GM23338 (cell line): ENCODE measurements at regions not wholly inside any gene's neighbourhood (a gene's known extent, or its start where the extent isn't known, plus 50 kb on each side); places are given as distances from the start of the nearest gene placed in this dataset.

Experiments used
- ATAC-seq: fragments of 200-7000 bp; cut with Tn5 transposase; 3 replicates; pipeline ENCODE4 v1.9.1; 2020
- DNase-seq: peaks from one replicate; pipeline ENCODE4 v3.0.0-alpha.2; 2015; ENCODE audit warnings: low spot score
- H2AFZ ChIP-seq: fragments of 200-600 bp; sonication (generic); 2 replicates; pipeline ENCODE4 v1.8.0; 2016; ENCODE audit warnings: antibody characterized with exemption, mild to moderate bottlenecking, moderate library complexity
- H3F3A ChIP-seq: fragments of 200-600 bp; sonication (generic); replicated peaks from 2 replicates; pipeline ENCODE4 v1.8.0; 2017; ENCODE audit warnings: antibody characterized with exemption, mixed run types, low read depth
- H3K27ac ChIP-seq: fragments of 200-600 bp; sonication (generic); 2 replicates; pipeline ENCODE4 v1.6.1; 2016; ENCODE audit warnings: low read depth
- H3K27me3 ChIP-seq: fragments of 200-600 bp; sonication (generic); 2 replicates; pipeline ENCODE4 v1.8.0; 2016; ENCODE audit warnings: mild to moderate bottlenecking, mixed run types, moderate library complexity; ENCODE audit not compliant: insufficient read depth
- H3K36me3 ChIP-seq: fragments of 200-600 bp; sonication (generic); 2 replicates; pipeline ENCODE4 v1.8.0; 2016; ENCODE audit warnings: mild to moderate bottlenecking; ENCODE audit not compliant: insufficient read depth
- H3K4me1 ChIP-seq: fragments of 200-600 bp; sonication (generic); 2 replicates; pipeline ENCODE4 v1.8.0; 2016; ENCODE audit warnings: mild to moderate bottlenecking, moderate library complexity; ENCODE audit not compliant: insufficient read depth
- H3K4me2 ChIP-seq: fragments of 200-600 bp; sonication (generic); 2 replicates; pipeline ENCODE4 v1.7.1; 2017; ENCODE audit warnings: mixed run types
- H3K4me3 ChIP-seq: fragments of 200-600 bp; sonication (generic); 2 replicates; pipeline ENCODE4 v1.6.1; 2016; ENCODE audit warnings: mixed run types
- H3K79me2 ChIP-seq: fragments of 200-600 bp; sonication (generic); replicated peaks from 2 replicates; pipeline ENCODE4 v1.8.0; 2017; ENCODE audit warnings: mild to moderate bottlenecking; ENCODE audit not compliant: insufficient read depth
- H3K9me2 ChIP-seq: fragments of 200-600 bp; sonication (generic); 2 replicates; pipeline ENCODE4 v1.8.0; 2017; ENCODE audit not compliant: insufficient read depth
- H4K20me1 ChIP-seq: fragments of 200-600 bp; sonication (generic); replicated peaks from 2 replicates; pipeline ENCODE4 v1.8.0; 2017; ENCODE audit warnings: mild to moderate bottlenecking; ENCODE audit not compliant: insufficient read depth
- H3K27ac Mint-ChIP-seq: 2 replicates; pipeline ENCODE4 v1.8.0; 2020; ENCODE audit warnings: inconsistent platforms, mild to moderate bottlenecking, moderate library complexity, mixed read lengths
- H3K27me3 Mint-ChIP-seq: 3 replicates; pipeline ENCODE4 v1.8.0; 2022; ENCODE audit warnings: low read depth, mild to moderate bottlenecking, moderate library complexity, mixed read lengths, inconsistent platforms; ENCODE audit not compliant: insufficient read depth, poor library complexity
- H3K36me3 Mint-ChIP-seq: 3 replicates; pipeline ENCODE4 v1.8.0; 2021; ENCODE audit warnings: low read depth, mild to moderate bottlenecking, inconsistent platforms, moderate library complexity, mixed read lengths
- H3K4me1 Mint-ChIP-seq: 3 replicates; pipeline ENCODE4 v1.8.0; 2020; ENCODE audit warnings: mild to moderate bottlenecking, inconsistent platforms, mixed read lengths
- H3K4me3 Mint-ChIP-seq: 3 replicates; pipeline ENCODE4 v1.8.0; 2021; ENCODE audit warnings: moderate library complexity, mild to moderate bottlenecking, inconsistent platforms, mixed read lengths
- H3K9me3 Mint-ChIP-seq: 3 replicates; pipeline ENCODE4 v1.8.0; 2020; ENCODE audit warnings: moderate library complexity, mild to moderate bottlenecking, inconsistent platforms, mixed read lengths
- CREB1 ChIP-seq: fragments of 250-450 bp; sonication (Bioruptor Pico); IDR thresholded peaks from 2 replicates; pipeline ENCODE4 v1.5.0; 2020; ENCODE audit warnings: low read depth, mild to moderate bottlenecking, moderate library complexity
- CTCF ChIP-seq, 2 experiments: fragments of 200-600 bp in 1 of 2; sonication (generic) in 1 of 2; conservative IDR thresholded peaks; 2 replicates each; pipeline versions ENCODE4 v1.5.1 to v1.6.1; 2016 to 2017; ENCODE audit warnings: antibody characterized with exemption in 2 of 2, low read depth in 2 of 2, mild to moderate bottlenecking in 2 of 2, moderate library complexity in 1 of 2
- EZH2 ChIP-seq: fragments of 200-600 bp; sonication (generic); IDR thresholded peaks from one replicate; pipeline ENCODE4 v1.8.0; 2017; ENCODE audit warnings: antibody characterized with exemption, mild to moderate bottlenecking, low read depth; ENCODE audit not compliant: unreplicated experiment
- EZH2phosphoT487 ChIP-seq: fragments of 200-600 bp; sonication (generic); IDR thresholded peaks from one replicate; pipeline ENCODE4 v1.8.1; 2018; ENCODE audit warnings: antibody characterized with exemption; ENCODE audit not compliant: unreplicated experiment
- JUNB ChIP-seq: IDR thresholded peaks from one replicate; pipeline ENCODE4 v1.6.1; 2016; ENCODE audit warnings: antibody characterized with exemption; ENCODE audit not compliant: unreplicated experiment
- NANOG ChIP-seq: IDR thresholded peaks from 2 replicates; pipeline ENCODE4 v1.6.1; 2016; ENCODE audit warnings: antibody characterized with exemption, borderline replicate concordance
- POLR2AphosphoS5 ChIP-seq: IDR thresholded peaks from 2 replicates; pipeline ENCODE4 v1.6.1; 2016; ENCODE audit warnings: antibody characterized with exemption, low read depth
- STAT1 ChIP-seq: IDR thresholded peaks from one replicate; pipeline ENCODE4 v1.6.1; 2016; ENCODE audit warnings: antibody characterized with exemption; ENCODE audit not compliant: unreplicated experiment
- ZNF114 ChIP-seq: fragments of 250-450 bp; sonication (Bioruptor Pico); IDR thresholded peaks from 2 replicates; pipeline ENCODE4 v1.5.0; 2020; ENCODE audit warnings: mild to moderate bottlenecking, moderate library complexity
- ZNF331 ChIP-seq: fragments of 250-450 bp; sonication (Bioruptor Pico); IDR thresholded peaks from 2 replicates; pipeline ENCODE4 v1.5.0; 2020; ENCODE audit warnings: low read depth, mild to moderate bottlenecking, moderate library complexity
- ZNF462 ChIP-seq: fragments of 250-450 bp; sonication (Bioruptor Pico); IDR thresholded peaks from 2 replicates; pipeline ENCODE4 v1.5.0; 2020; ENCODE audit warnings: mild to moderate bottlenecking, moderate library complexity
- TF ChIP-seq, protein P1 (sequence below): IDR thresholded peaks from one replicate; pipeline ENCODE4 v1.6.1; 2018; ENCODE audit warnings: antibody characterized with exemption; ENCODE audit not compliant: unreplicated experiment
- TF ChIP-seq, protein P2 (sequence below): IDR thresholded peaks from 2 replicates; pipeline ENCODE4 v1.6.1; 2016; ENCODE audit warnings: antibody characterized with exemption

DNA sequence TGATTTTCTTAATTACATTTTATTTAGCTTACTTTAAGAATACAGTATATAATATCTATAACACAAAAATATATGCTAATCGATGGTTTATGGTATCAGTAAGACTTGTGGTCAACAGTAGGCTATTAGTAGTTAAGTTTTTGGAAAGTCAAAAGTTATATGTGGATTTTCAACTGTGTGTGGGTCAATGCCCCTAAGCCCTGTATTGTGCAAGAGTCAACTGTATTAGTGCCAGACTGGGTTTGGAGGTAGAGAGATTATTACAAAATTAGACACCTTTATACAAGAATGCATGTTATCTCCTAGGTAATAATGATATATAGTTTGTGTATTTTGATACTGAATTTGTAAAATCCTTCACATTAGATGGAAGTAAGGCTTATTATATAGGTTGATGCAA, 100.3 kb upstream of the PRR32 start:
- Mint-ChIP-seq H3K36me3 (no peaks in the 10 kb centered on the region), H3K27me3 (no peaks in the 10 kb centered on the region), H3K9me3 (no peaks in the 10 kb centered on the region), H3K27ac (no peak overlapping the region), H3K4me3 (no peak overlapping the region), H3K4me1 (no peaks in the 10 kb centered on the region)
- no peaks in the 10 kb centered on the region for H3F3A ChIP-seq
- H3K4me2 ChIP-seq: no peak overlapping the region
- no peak for TF ChIP-seq EZH2
- no peak for TF ChIP-seq CTCF (conservative IDR thresholded peaks at IDR 0.05; ENCODE audit: low read depth in 2 of 2)
- TF ChIP-seq ZNF114 (CRISPR knock-in tag): no peak
- TF ChIP-seq CREB1 (CRISPR knock-in tag): no peak
- TF ChIP-seq ZNF462 (CRISPR knock-in tag): no peak
- no peak for TF ChIP-seq ZNF331 (CRISPR knock-in tag)
- TF ChIP-seq POLR2AphosphoS5: no peak
- TF ChIP-seq JUNB: no peak
- no peak for TF ChIP-seq EZH2phosphoT487
- no peak for TF ChIP-seq STAT1
- TF ChIP-seq, protein P1, sequence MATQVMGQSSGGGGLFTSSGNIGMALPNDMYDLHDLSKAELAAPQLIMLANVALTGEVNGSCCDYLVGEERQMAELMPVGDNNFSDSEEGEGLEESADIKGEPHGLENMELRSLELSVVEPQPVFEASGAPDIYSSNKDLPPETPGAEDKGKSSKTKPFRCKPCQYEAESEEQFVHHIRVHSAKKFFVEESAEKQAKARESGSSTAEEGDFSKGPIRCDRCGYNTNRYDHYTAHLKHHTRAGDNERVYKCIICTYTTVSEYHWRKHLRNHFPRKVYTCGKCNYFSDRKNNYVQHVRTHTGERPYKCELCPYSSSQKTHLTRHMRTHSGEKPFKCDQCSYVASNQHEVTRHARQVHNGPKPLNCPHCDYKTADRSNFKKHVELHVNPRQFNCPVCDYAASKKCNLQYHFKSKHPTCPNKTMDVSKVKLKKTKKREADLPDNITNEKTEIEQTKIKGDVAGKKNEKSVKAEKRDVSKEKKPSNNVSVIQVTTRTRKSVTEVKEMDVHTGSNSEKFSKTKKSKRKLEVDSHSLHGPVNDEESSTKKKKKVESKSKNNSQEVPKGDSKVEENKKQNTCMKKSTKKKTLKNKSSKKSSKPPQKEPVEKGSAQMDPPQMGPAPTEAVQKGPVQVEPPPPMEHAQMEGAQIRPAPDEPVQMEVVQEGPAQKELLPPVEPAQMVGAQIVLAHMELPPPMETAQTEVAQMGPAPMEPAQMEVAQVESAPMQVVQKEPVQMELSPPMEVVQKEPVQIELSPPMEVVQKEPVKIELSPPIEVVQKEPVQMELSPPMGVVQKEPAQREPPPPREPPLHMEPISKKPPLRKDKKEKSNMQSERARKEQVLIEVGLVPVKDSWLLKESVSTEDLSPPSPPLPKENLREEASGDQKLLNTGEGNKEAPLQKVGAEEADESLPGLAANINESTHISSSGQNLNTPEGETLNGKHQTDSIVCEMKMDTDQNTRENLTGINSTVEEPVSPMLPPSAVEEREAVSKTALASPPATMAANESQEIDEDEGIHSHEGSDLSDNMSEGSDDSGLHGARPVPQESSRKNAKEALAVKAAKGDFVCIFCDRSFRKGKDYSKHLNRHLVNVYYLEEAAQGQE: no peak
- no peak for TF ChIP-seq NANOG
- TF ChIP-seq, protein P2, sequence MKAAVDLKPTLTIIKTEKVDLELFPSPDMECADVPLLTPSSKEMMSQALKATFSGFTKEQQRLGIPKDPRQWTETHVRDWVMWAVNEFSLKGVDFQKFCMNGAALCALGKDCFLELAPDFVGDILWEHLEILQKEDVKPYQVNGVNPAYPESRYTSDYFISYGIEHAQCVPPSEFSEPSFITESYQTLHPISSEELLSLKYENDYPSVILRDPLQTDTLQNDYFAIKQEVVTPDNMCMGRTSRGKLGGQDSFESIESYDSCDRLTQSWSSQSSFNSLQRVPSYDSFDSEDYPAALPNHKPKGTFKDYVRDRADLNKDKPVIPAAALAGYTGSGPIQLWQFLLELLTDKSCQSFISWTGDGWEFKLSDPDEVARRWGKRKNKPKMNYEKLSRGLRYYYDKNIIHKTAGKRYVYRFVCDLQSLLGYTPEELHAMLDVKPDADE: no peak
- H3K27ac ChIP-seq: no peak overlapping the region
- H3K4me1 ChIP-seq: no peaks in the 10 kb centered on the region
- DNase-seq (no peak), ATAC-seq (no peak)
- no peaks in the 10 kb centered on the region for H4K20me1 ChIP-seq
- H3K79me2 ChIP-seq: no peaks in the 10 kb centered on the region
- no peaks in the 10 kb centered on the region for H3K36me3 ChIP-seq
- H3K9me2 ChIP-seq: no peaks in the 10 kb centered on the region
- no peaks in the 10 kb centered on the region for H3K27me3 ChIP-seq
- H3K4me3 ChIP-seq: no peak overlapping the region
- no peak overlapping the region for H2AFZ ChIP-seq
